PFSK-1 (cell line): ENCODE measurements at regions not wholly inside any gene's neighbourhood (a gene's known extent, or its start where the extent isn't known, plus 50 kb on each side); places are given as distances from the start of the nearest gene placed in this dataset.

Experiments used
- FOXP2 ChIP-seq: optimal IDR thresholded peaks from 2 replicates; pipeline ENCODE3; 2011; ENCODE audit warnings: borderline replicate concordance, control low read depth, inconsistent platforms; ENCODE audit not compliant: insufficient read depth; ENCODE audit errors: extremely low read length, extremely low read depth
- POLR2AphosphoS5 ChIP-seq: IDR thresholded peaks from 2 replicates; pipeline ENCODE4 v1.6.1; 2012; ENCODE audit warnings: low read depth, mild to moderate bottlenecking, control low read depth, low read length, moderate library complexity
- REST ChIP-seq, 2 experiments: IDR thresholded peaks; 2 replicates each; pipeline versions ENCODE4 v1.6.1 to v1.8.0; 2011 to 2012; ENCODE audit warnings: low read depth in 2 of 2, low read length in 2 of 2, control low read depth in 1 of 2, inconsistent platforms in 1 of 2, mild to moderate bottlenecking in 1 of 2, moderate library complexity in 1 of 2; ENCODE audit not compliant: insufficient read depth in 1 of 2
- SIN3A ChIP-seq: IDR thresholded peaks from 2 replicates; pipeline ENCODE4 v1.6.1; 2012; ENCODE audit warnings: mild to moderate bottlenecking, low read length, moderate library complexity, borderline replicate concordance; ENCODE audit not compliant: insufficient read depth
- TAF1 ChIP-seq: IDR thresholded peaks from 2 replicates; pipeline ENCODE4 v1.6.1; 2012; ENCODE audit warnings: low read length, control low read depth, borderline replicate concordance; ENCODE audit not compliant: insufficient read depth

- TF ChIP-seq REST (IDR thresholded peaks at IDR 0.05; ENCODE audit: insufficient read depth in 1 of 2, low read depth in 2 of 2, low read length in 2 of 2) = no peak
- no peak for TF ChIP-seq SIN3A
- TF ChIP-seq FOXP2 = no peak
- TF ChIP-seq TAF1 = no peak
- no peak for TF ChIP-seq POLR2AphosphoS5
Observed at GRCh38 chr13:47288546-47288945, 391.7 kb upstream of the HTR2A start.

GRCh38 chr13:47287291-47287751 lies 390.5 kb upstream of the HTR2A start:
- no peak for TF ChIP-seq POLR2AphosphoS5
- TF ChIP-seq FOXP2 = no peak
- no peak for TF ChIP-seq SIN3A
- no peak for TF ChIP-seq TAF1
- no peak for TF ChIP-seq REST (IDR thresholded peaks at IDR 0.05; ENCODE audit: insufficient read depth in 1 of 2, low read depth in 2 of 2, low read length in 2 of 2)

GRCh38 chr13:47281991-47282390 lies 385.1 kb upstream of the HTR2A start:
- TF ChIP-seq SIN3A (no peak), TAF1 (no peak), REST (IDR thresholded peaks at IDR 0.05; ENCODE audit: insufficient read depth in 1 of 2, low read depth in 2 of 2, low read length in 2 of 2) (no peak)

- TF ChIP-seq POLR2AphosphoS5 = no peak
- TF ChIP-seq TAF1 = no peak
- TF ChIP-seq FOXP2 = no peak
- TF ChIP-seq SIN3A = no peak
- TF ChIP-seq REST (IDR thresholded peaks at IDR 0.05; ENCODE audit: insufficient read depth in 1 of 2, low read depth in 2 of 2, low read length in 2 of 2) = no peak
Observed at GRCh38 chr13:47279920-47280319, 383.1 kb upstream of the HTR2A start.

GRCh38 chr13:47277774-47278173 lies 380.9 kb upstream of the HTR2A start:
- TF ChIP-seq FOXP2 = no peak

- TF ChIP-seq TAF1 (no peak), SIN3A (no peak), REST (IDR thresholded peaks at IDR 0.05; ENCODE audit: insufficient read depth in 1 of 2, low read depth in 2 of 2, low read length in 2 of 2) (no peak), POLR2AphosphoS5 (no peak), FOXP2 (no peak)
Observed at GRCh38 chr13:47268270-47268669, 371.4 kb upstream of the HTR2A start.
